NT2/D1 (cell line): ENCODE measurements at regions not wholly inside any gene's neighbourhood (a gene's known extent, or its start where the extent isn't known, plus 50 kb on each side); places are given as distances from the start of the nearest gene placed in this dataset.

Source experiments
- SUZ12 ChIP-seq: IDR thresholded peaks from 2 replicates; pipeline ENCODE4 v1.6.1; 2011; ENCODE audit not compliant: insufficient read length, insufficient read depth; ENCODE audit errors: extremely low read depth
- YY1 ChIP-seq: IDR thresholded peaks from 2 replicates; pipeline ENCODE4 v1.6.1; 2011; ENCODE audit not compliant: insufficient read length, insufficient read depth
- ZNF274 ChIP-seq: IDR thresholded peaks from 2 replicates; pipeline ENCODE4 v1.6.1; 2011; ENCODE audit warnings: mild to moderate bottlenecking, low read depth, low read length

- TF ChIP-seq YY1 = no peak
- TF ChIP-seq SUZ12 = no peak
- no peak for TF ChIP-seq ZNF274
Measured at GRCh38 chr4:169841776-169842175, 84.0 kb upstream of the HPF1 start.
